PC-3 (cell line): ENCODE measurements at regions not wholly inside any gene's neighbourhood (a gene's known extent, or its start where the extent isn't known, plus 50 kb on each side); places are given as distances from the start of the nearest gene placed in this dataset.

Experiments used
- EZH2 ChIP-seq: fragments of 300-600 bp; sonication (generic); IDR thresholded peaks from one replicate; pipeline ENCODE4 v1.6.1; 2017; ENCODE audit warnings: antibody characterized with exemption, mild to moderate bottlenecking, low read length; ENCODE audit not compliant: unreplicated experiment
- EZH2phosphoT487 ChIP-seq: fragments of 300-600 bp; sonication (generic); IDR thresholded peaks from 2 replicates; pipeline ENCODE4 v1.6.1; 2018; ENCODE audit warnings: mild to moderate bottlenecking, antibody characterized with exemption, low read length, borderline replicate concordance
- TF ChIP-seq, protein P1 (sequence below): fragments of 300-600 bp; sonication (generic); conservative IDR thresholded peaks from 2 replicates; pipeline ENCODE4 v1.5.1; 2017; ENCODE audit warnings: antibody characterized with exemption, low read depth, mild to moderate bottlenecking, low read length

DNA sequence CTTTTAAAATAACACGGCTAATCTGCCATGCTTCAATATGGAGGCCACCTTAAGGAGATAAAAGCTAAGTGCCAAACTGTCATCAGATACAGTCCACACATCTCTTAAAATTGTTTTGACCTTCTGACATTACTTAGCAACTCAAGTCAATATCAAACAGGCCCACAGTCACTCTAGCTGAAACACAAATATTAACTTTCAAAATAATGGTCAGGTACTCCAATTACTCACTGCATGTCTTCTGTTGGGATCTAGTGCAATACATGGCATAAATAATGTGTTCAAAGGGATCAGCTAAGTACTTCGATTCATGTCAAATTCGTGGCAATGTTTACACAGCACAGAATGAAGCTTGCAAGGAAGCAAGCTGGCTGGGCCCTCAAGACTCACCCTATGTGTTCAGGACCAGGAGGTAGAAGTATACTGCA, 133.9 kb upstream of the BEND6 start:
- TF ChIP-seq, protein P1, sequence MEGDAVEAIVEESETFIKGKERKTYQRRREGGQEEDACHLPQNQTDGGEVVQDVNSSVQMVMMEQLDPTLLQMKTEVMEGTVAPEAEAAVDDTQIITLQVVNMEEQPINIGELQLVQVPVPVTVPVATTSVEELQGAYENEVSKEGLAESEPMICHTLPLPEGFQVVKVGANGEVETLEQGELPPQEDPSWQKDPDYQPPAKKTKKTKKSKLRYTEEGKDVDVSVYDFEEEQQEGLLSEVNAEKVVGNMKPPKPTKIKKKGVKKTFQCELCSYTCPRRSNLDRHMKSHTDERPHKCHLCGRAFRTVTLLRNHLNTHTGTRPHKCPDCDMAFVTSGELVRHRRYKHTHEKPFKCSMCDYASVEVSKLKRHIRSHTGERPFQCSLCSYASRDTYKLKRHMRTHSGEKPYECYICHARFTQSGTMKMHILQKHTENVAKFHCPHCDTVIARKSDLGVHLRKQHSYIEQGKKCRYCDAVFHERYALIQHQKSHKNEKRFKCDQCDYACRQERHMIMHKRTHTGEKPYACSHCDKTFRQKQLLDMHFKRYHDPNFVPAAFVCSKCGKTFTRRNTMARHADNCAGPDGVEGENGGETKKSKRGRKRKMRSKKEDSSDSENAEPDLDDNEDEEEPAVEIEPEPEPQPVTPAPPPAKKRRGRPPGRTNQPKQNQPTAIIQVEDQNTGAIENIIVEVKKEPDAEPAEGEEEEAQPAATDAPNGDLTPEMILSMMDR, result no peak
- TF ChIP-seq EZH2 (no peak), EZH2phosphoT487 (no peak)
